VCaP (cell line): ENCODE measurements at regions not wholly inside any gene's neighbourhood (a gene's known extent, or its start where the extent isn't known, plus 50 kb on each side); places are given as distances from the start of the nearest gene placed in this dataset.

Experiments used
- H3K27ac ChIP-seq: fragments of 450-650 bp; 2 replicates; pipeline ENCODE4 v1.5.1; 2017
- TF ChIP-seq, protein P1 (sequence below): fragments of 450-650 bp; conservative IDR thresholded peaks from 2 replicates; pipeline ENCODE4 v1.5.1; 2017; ENCODE audit warnings: mild to moderate bottlenecking, moderate library complexity

DNA sequence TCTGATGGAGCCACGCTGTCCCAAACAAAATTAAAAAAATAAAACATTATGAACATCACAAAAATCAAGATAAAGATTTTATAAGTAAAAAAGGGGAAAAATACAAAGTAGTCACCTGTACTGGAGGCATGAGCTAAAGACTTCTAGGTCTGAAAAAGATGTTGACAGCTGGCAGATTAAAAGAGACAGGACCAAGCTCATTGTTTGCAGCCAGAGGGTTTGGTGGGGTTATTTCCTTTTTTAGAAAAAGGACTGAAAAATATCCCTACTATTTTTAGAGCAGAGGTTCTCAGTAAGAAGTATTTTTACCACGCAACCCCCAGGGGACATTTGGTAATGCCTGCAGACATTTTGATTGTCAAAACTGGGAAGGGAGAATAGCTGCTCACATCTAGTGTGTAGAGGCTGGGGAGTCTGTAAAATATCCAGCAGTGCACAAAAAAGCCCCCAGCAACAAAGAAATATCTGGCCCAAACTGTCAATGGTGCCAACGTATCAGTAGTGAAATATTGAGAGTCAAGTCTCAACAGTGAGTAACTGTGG is 353.4 kb downstream of the TLE1 start:
- H3K27ac ChIP-seq: no peak overlapping the region
- TF ChIP-seq, protein P1, sequence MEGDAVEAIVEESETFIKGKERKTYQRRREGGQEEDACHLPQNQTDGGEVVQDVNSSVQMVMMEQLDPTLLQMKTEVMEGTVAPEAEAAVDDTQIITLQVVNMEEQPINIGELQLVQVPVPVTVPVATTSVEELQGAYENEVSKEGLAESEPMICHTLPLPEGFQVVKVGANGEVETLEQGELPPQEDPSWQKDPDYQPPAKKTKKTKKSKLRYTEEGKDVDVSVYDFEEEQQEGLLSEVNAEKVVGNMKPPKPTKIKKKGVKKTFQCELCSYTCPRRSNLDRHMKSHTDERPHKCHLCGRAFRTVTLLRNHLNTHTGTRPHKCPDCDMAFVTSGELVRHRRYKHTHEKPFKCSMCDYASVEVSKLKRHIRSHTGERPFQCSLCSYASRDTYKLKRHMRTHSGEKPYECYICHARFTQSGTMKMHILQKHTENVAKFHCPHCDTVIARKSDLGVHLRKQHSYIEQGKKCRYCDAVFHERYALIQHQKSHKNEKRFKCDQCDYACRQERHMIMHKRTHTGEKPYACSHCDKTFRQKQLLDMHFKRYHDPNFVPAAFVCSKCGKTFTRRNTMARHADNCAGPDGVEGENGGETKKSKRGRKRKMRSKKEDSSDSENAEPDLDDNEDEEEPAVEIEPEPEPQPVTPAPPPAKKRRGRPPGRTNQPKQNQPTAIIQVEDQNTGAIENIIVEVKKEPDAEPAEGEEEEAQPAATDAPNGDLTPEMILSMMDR: no peak

DNA sequence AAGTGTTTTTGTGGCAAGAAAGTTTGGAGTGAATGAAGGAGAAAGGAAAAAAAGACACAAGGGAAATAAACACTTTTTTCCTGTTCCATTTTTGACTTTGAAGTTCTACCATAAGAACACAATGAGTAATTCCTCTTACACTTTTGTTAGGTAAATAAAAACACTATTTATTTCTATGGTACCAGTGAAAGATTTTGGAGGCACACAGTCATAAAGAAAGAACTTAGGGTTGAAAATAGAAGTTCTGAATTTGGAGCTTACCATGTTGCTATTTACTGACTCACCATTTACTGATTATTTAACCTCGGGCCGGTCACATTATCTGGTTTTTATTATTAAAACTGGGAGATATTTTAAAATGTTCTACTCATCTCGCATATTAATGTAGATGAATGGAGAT is 367.8 kb downstream of the TLE1 start:
- TF ChIP-seq, protein P1: no peak

DNA sequence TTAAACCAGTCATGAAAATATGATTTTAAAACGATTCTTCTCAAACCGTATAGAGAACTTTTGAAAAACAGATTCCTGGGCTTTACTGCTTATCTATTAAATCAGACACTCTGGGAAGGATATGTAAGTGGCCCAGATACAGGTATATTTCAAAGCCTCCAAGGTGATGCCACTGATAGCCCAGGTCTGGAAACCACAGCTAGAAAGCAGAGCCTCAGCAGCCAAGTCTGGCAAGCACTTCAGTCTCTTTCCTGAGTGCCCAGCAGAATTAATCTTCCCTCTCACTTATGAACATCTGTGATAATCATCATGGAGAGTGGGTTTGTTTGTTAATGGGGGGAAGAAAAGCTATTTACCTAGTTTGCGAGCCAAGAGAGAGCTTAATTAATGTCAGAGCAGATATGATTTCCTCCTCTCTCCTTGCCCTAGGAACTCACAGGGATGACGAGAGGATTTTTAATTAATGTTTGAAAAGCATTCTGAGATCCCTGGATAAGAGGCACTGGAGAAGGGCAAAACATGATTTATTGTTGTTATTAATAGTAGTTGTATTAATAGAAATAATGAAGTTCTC is 368.4 kb downstream of the TLE1 start:
- peak overlapping the region; percentile 36 for H3K27ac ChIP-seq
- TF ChIP-seq, protein P1: no peak

More for the DNA sequence above, 367.8 kb downstream of the TLE1 start:
- peak overlapping the region; percentile 36 for H3K27ac ChIP-seq

DNA sequence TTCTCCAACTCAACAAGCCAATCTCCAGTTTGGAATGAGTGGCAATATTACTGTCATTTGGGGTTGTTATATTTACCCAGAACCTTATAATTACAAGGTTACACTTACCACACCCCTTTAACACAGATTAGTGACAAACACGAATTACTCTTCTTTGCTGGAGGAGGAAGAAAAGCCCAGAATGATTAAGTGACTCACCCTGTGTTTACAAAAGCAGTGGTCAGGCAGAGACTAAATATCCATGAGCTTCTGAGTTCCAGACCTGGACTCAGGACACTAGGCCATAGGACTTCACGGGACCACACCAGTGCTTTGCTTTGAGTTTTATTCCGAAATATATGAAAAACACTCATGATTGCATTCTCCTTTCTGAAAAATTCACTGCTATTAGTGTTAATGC is 370.8 kb downstream of the TLE1 start:
- TF ChIP-seq, protein P1: no peak
- no peak overlapping the region for H3K27ac ChIP-seq

DNA sequence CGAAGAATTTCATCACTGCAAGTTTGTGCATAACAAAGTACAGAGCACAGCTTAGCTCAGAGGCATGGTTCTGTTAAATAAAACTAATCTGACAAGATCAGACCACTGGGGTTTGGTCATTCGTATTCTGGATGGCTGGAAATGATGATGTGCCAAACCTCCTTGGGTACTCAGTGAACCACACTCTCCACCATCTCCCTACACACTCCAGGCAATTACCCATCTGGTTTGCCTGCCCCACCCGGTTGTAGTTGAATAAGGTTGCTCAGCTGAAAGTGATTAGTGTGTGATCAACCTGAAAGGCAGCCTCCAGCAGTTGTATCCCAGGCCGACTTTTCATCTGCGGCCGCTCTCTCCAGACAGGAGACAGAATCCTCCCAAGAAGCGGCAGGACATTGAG is 371.4 kb downstream of the TLE1 start:
- TF ChIP-seq, protein P1: no peak
- no peak overlapping the region for H3K27ac ChIP-seq

DNA sequence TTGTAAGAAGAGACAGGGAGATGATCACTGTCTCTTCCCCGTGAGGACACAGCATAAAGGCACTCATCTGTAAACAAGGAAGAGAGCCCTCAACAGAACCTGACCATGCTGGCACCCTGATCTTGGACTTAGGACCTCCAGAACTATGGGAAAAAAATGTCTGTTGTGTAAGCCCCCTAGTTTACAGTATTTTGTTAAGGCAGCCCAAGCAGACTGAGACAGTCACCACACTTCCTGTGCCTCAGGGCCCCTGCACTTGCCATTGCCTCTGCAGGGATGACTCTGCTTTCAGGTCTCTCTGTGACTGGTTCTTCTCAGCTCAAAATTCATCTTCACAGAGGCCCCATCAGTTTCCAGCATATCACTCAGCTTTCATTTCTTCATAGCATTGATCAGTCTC is 372.1 kb downstream of the TLE1 start:
- no peak overlapping the region for H3K27ac ChIP-seq
- TF ChIP-seq, protein P1: no peak

DNA sequence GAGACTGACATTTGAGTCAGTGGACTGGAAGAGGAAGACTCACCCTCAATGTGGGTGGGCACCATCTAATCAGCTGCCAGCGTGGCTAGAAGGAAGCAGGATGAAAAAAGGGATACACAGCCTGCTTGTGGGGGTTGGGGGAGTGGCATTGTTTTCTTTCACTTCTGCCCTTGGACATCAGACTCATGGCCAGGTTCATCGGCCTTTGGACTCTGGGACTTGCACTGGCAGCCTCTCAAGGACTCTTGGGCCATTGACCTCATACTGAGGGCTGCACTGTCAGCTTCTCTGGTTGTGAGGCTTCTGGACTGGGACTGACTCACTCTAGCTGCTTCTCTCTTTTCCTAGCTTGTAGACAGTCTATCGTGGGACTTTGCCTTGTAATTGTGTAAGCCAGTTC is 374.9 kb downstream of the TLE1 start:
- TF ChIP-seq, protein P1: no peak
- H3K27ac ChIP-seq: no peak overlapping the region
